ENCODE measurements at regions not wholly inside any gene's neighbourhood (a gene's known extent, or its start where the extent isn't known, plus 50 kb on each side); places are given as distances from the start of the nearest gene placed in this dataset.

- peaks cover 8% of the 10 kb centered on the region; the same call in 2 of the 3 replicates for H3K36me3 Mint-ChIP-seq (ENCODE audit: low read depth)
- Histone ChIP-seq H4K20me1 (replicated peaks; ENCODE audit: insufficient read depth) (no peaks in the 10 kb centered on the region), H3K36me3 (ENCODE audit: insufficient read depth) (no peaks in the 10 kb centered on the region), H3K4me2 (no peak overlapping the region), H3K4me3 (no peak overlapping the region), H2AFZ (no peak overlapping the region), H3F3A (replicated peaks; ENCODE audit: low read depth) (no peaks in the 10 kb centered on the region), H3K4me1 (ENCODE audit: insufficient read depth) (no peaks in the 10 kb centered on the region), H3K27me3 (ENCODE audit: insufficient read depth) (no peaks in the 10 kb centered on the region), H3K79me2 (replicated peaks; ENCODE audit: insufficient read depth) (no peaks in the 10 kb centered on the region), H3K9me2 (ENCODE audit: insufficient read depth) (peaks cover 11% of the 10 kb centered on the region; the same call in 1 of the 2 replicates), H3K27ac (ENCODE audit: low read depth) (no peak overlapping the region)
- H3K4me3 Mint-ChIP-seq: no peak overlapping the region
- no peak overlapping the region for H3K27ac Mint-ChIP-seq
- H3K4me1 Mint-ChIP-seq: peaks cover 9% of the 10 kb centered on the region
- no peak for ATAC-seq
- H3K27me3 Mint-ChIP-seq (ENCODE audit: insufficient read depth, low read depth, poor library complexity): peaks cover 10% of the 10 kb centered on the region
- TF ChIP-seq NANOG (IDR thresholded peaks at IDR 0.05; ENCODE audit: borderline replicate concordance): no peak
- TF ChIP-seq ZNF462 (CRISPR knock-in tag; IDR thresholded peaks at IDR 0.05): no peak
- TF ChIP-seq EZH2 (IDR thresholded peaks at IDR 0.05; ENCODE audit: low read depth, unreplicated experiment): no peak
- no peak for TF ChIP-seq POLR2AphosphoS5 (IDR thresholded peaks at IDR 0.05; ENCODE audit: low read depth)
- no peak for TF ChIP-seq CTCF (conservative IDR thresholded peaks at IDR 0.05; ENCODE audit: low read depth in 2 of 2)
- TF ChIP-seq EZH2phosphoT487 (IDR thresholded peaks at IDR 0.05; ENCODE audit: unreplicated experiment): no peak
- no peak for TF ChIP-seq CREB1 (CRISPR knock-in tag; IDR thresholded peaks at IDR 0.05; ENCODE audit: low read depth)
- no peak for TF ChIP-seq REST (IDR thresholded peaks at IDR 0.05; ENCODE audit: unreplicated experiment)
- H3K9me3 Mint-ChIP-seq: peaks cover 18% of the 10 kb centered on the region
- DNase-seq (ENCODE audit: low spot score): no peak
Measured at GRCh38 chr10:2870654-2871053, 196.7 kb upstream of the PFKP start.
